HCT116 (cell line): ENCODE measurements at regions not wholly inside any gene's neighbourhood (a gene's known extent, or its start where the extent isn't known, plus 50 kb on each side); places are given as distances from the start of the nearest gene placed in this dataset.
"Not testable (repeated sequence)": the region's sequence is repeated elsewhere in the genome, so short reads cannot be mapped to it uniquely, and the experiment has no call there.

Experiments used
- CTCF ChIP-seq, 3 experiments: fragments of 200-600 bp in 1 of 3; sonication (generic) in 1 of 3; IDR thresholded peaks in 2 of 3; conservative IDR thresholded peaks in 1 of 3; 2 replicates each; pipeline ENCODE4 v1.5.1; 2012 to 2017; ENCODE audit warnings: low read depth in 2 of 3, low read length in 2 of 3, antibody characterized with exemption in 1 of 3, borderline replicate concordance in 1 of 3, control low read depth in 1 of 3, mild to moderate bottlenecking in 1 of 3, mixed read lengths in 1 of 3, mixed run types in 1 of 3, moderate library complexity in 1 of 3; ENCODE audit not compliant: insufficient read depth in 1 of 3
- EGR1 ChIP-seq: IDR thresholded peaks from 2 replicates; pipeline ENCODE4 v1.6.1; 2012; ENCODE audit warnings: low read depth
- EZH2 ChIP-seq: fragments of 200-600 bp; sonication (generic); IDR thresholded peaks from 2 replicates; pipeline ENCODE4 v1.6.1; 2017; ENCODE audit warnings: antibody characterized with exemption, mixed run types
- EZH2phosphoT487 ChIP-seq: fragments of 200-600 bp; IDR thresholded peaks from 2 replicates; pipeline ENCODE4 v1.6.1; 2018; ENCODE audit warnings: antibody characterized with exemption, borderline replicate concordance
- FOSL1 ChIP-seq: IDR thresholded peaks from 2 replicates; pipeline ENCODE4 v1.6.1; 2012; ENCODE audit warnings: low read depth
- JUND ChIP-seq: IDR thresholded peaks from 2 replicates; pipeline ENCODE4 v1.6.1; 2012
- POLR2A ChIP-seq: IDR thresholded peaks from 2 replicates; pipeline ENCODE4 v1.7.0; 2011; ENCODE audit warnings: borderline replicate concordance; ENCODE audit not compliant: insufficient read depth, insufficient read length; ENCODE audit errors: extremely low read depth
- POLR2AphosphoS5 ChIP-seq: IDR thresholded peaks from 2 replicates; pipeline ENCODE4 v1.6.1; 2011; ENCODE audit warnings: mild to moderate bottlenecking, low read depth, low read length, moderate library complexity
- SIN3A ChIP-seq: IDR thresholded peaks from 2 replicates; pipeline ENCODE4 v1.6.1; 2012; ENCODE audit warnings: low read depth
- SP1 ChIP-seq: IDR thresholded peaks from 2 replicates; pipeline ENCODE4 v1.6.1; 2012; ENCODE audit warnings: low read depth
- SRF ChIP-seq: IDR thresholded peaks from 2 replicates; pipeline ENCODE4 v1.6.1; 2012; ENCODE audit warnings: low read depth
- ZBTB33 ChIP-seq: IDR thresholded peaks from 2 replicates; pipeline ENCODE4 v1.6.1; 2011; ENCODE audit warnings: mild to moderate bottlenecking, low read length, moderate library complexity; ENCODE audit not compliant: insufficient replicate concordance; ENCODE audit errors: extremely low read depth
- ZNF274 ChIP-seq: fragments of 200-500 bp; sonication (Bioruptor generic); IDR thresholded peaks from 2 replicates; pipeline ENCODE4 v1.6.1; 2014; ENCODE audit warnings: mild to moderate bottlenecking, low read depth, low read length, inconsistent platforms
- TF ChIP-seq, protein P1 (sequence below): IDR thresholded peaks from 2 replicates; pipeline ENCODE4 v1.6.1; 2012; ENCODE audit warnings: low read depth

GRCh38 chr4:28466886-28467285 lies 1606.2 kb downstream of the STIM2 start:
- not testable (repeated sequence) for TF ChIP-seq CTCF (IDR thresholded peaks at IDR 0.05 in 2 of 3, conservative IDR thresholded peaks at IDR 0.05 in 1 of 3; ENCODE audit: borderline replicate concordance in 1 of 3, insufficient read depth in 1 of 3, low read depth in 2 of 3, low read length in 2 of 3); SRF; POLR2A; EZH2; POLR2AphosphoS5; SIN3A; ZNF274; SP1; EZH2phosphoT487; FOSL1; ZBTB33; JUND; EGR1
- TF ChIP-seq, protein P1, sequence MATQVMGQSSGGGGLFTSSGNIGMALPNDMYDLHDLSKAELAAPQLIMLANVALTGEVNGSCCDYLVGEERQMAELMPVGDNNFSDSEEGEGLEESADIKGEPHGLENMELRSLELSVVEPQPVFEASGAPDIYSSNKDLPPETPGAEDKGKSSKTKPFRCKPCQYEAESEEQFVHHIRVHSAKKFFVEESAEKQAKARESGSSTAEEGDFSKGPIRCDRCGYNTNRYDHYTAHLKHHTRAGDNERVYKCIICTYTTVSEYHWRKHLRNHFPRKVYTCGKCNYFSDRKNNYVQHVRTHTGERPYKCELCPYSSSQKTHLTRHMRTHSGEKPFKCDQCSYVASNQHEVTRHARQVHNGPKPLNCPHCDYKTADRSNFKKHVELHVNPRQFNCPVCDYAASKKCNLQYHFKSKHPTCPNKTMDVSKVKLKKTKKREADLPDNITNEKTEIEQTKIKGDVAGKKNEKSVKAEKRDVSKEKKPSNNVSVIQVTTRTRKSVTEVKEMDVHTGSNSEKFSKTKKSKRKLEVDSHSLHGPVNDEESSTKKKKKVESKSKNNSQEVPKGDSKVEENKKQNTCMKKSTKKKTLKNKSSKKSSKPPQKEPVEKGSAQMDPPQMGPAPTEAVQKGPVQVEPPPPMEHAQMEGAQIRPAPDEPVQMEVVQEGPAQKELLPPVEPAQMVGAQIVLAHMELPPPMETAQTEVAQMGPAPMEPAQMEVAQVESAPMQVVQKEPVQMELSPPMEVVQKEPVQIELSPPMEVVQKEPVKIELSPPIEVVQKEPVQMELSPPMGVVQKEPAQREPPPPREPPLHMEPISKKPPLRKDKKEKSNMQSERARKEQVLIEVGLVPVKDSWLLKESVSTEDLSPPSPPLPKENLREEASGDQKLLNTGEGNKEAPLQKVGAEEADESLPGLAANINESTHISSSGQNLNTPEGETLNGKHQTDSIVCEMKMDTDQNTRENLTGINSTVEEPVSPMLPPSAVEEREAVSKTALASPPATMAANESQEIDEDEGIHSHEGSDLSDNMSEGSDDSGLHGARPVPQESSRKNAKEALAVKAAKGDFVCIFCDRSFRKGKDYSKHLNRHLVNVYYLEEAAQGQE: not testable (repeated sequence)
